Lower lobe of right lung (tissue), 2 donors: ENCODE measurements at regions not wholly inside any gene's neighbourhood (a gene's known extent, or its start where the extent isn't known, plus 50 kb on each side); places are given as distances from the start of the nearest gene placed in this dataset.

Experiments
- ATAC-seq, 2 donors: fragments of 200-7000 bp; cut with Tn5 transposase; one replicate each; pipeline ENCODE4 v1.9.1; 2020 to 2022; ENCODE audit warnings: mild to moderate bottlenecking in 2 of 2, moderate library complexity in 2 of 2
- DNase-seq: peaks from one replicate; pipeline ENCODE4 v3.0.0-alpha.2; 2020
- H3K27ac ChIP-seq: fragments of 200-600 bp; one replicate; pipeline ENCODE4 v1.8.0; 2022
- H3K27me3 ChIP-seq: fragments of 200-600 bp; one replicate; pipeline ENCODE4 v1.8.0; 2022; ENCODE audit warnings: low read depth
- H3K36me3 ChIP-seq: fragments of 200-600 bp; one replicate; pipeline ENCODE4 v1.8.0; 2022; ENCODE audit warnings: mild to moderate bottlenecking
- H3K4me1 ChIP-seq: fragments of 200-600 bp; one replicate; pipeline ENCODE4 v1.8.0; 2022
- H3K4me3 ChIP-seq: fragments of 200-600 bp; one replicate; pipeline ENCODE4 v1.8.0; 2022; ENCODE audit warnings: mild to moderate bottlenecking
- H3K9me3 ChIP-seq: fragments of 200-600 bp; one replicate; pipeline ENCODE4 v1.8.0; 2022
- intact Hi-C: fragments of 100-400 bp; cut with DNase I; formaldehyde crosslinking; loops from one replicate; pipeline ENCODE4 v1.11.0; 2022
- TF ChIP-seq, protein P1 (sequence below): fragments of 200-600 bp; IDR thresholded peaks from one replicate; pipeline ENCODE4 v1.8.0; 2022; ENCODE audit warnings: antibody characterized with exemption, mild to moderate bottlenecking
- donor health status: DM: no; HTN: yes; CAD: no; lungs with severe emphysema.

GRCh38 chr3:154976072-154976983 lies 103.8 kb upstream of the MME start:
- DNase-seq (no peak), ATAC-seq (no peak)
- H3K9me3 ChIP-seq: no peaks in the 10 kb centered on the region
- TF ChIP-seq, protein P1, sequence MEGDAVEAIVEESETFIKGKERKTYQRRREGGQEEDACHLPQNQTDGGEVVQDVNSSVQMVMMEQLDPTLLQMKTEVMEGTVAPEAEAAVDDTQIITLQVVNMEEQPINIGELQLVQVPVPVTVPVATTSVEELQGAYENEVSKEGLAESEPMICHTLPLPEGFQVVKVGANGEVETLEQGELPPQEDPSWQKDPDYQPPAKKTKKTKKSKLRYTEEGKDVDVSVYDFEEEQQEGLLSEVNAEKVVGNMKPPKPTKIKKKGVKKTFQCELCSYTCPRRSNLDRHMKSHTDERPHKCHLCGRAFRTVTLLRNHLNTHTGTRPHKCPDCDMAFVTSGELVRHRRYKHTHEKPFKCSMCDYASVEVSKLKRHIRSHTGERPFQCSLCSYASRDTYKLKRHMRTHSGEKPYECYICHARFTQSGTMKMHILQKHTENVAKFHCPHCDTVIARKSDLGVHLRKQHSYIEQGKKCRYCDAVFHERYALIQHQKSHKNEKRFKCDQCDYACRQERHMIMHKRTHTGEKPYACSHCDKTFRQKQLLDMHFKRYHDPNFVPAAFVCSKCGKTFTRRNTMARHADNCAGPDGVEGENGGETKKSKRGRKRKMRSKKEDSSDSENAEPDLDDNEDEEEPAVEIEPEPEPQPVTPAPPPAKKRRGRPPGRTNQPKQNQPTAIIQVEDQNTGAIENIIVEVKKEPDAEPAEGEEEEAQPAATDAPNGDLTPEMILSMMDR: no peak
- no peaks in the 10 kb centered on the region for H3K36me3 ChIP-seq
- no peak overlapping the region for H3K4me3 ChIP-seq
- intact Hi-C loops: no loop called here
- no peak overlapping the region for H3K27ac ChIP-seq
- H3K4me1 ChIP-seq: peaks cover 9% of the 10 kb centered on the region
- no peaks in the 10 kb centered on the region for H3K27me3 ChIP-seq

GRCh38 chr3:154973851-154974250 lies 106.3 kb upstream of the MME start:
- no peak overlapping the region for H3K27ac ChIP-seq
- DNase-seq: no peak
- ATAC-seq: no peak
- H3K9me3 ChIP-seq: no peaks in the 10 kb centered on the region
- no peak overlapping the region for H3K4me3 ChIP-seq
- H3K4me1 ChIP-seq: peaks cover 13% of the 10 kb centered on the region
- H3K36me3 ChIP-seq: no peaks in the 10 kb centered on the region
- TF ChIP-seq, protein P1: no peak
- intact Hi-C loops: no loop called here
- no peaks in the 10 kb centered on the region for H3K27me3 ChIP-seq

- TF ChIP-seq, protein P1: no peak
- Histone ChIP-seq H3K9me3 (no peaks in the 10 kb centered on the region), H3K4me3 (no peak overlapping the region), H3K27me3 (no peaks in the 10 kb centered on the region), H3K36me3 (no peaks in the 10 kb centered on the region), H3K4me1 (peaks cover 13% of the 10 kb centered on the region), H3K27ac (no peak overlapping the region)
- intact Hi-C loops: no loop called here
- DNase-seq: no peak
- ATAC-seq: no peak
Observed at GRCh38 chr3:154972951-154973350, 107.2 kb upstream of the MME start.

DNA sequence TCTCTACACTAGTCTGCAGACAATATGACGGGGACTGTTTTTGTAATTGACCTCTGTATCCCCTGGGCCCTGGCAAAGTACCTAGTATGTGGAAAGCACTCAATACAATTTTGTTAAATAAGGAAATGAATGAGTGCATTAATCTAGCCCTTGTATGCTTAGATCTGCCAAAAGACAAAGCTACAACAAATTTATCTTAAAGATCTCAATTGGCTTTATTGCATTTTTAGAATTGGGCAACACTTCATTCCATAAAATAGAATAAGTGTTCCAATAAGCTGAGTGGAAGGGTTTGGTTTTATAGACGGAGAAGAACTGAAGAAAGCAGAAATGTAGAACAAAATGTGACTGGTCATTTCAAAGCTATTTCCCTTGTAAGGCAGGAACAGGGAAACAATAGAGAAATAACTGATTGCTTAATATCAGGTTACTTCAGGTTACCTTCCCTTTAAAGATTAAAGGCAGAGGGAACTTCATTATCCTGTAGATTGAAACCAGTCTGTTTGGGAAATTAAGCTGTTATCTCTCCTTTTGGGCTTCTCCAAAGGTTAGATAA lies 108.3 kb upstream of the MME start:
- DNase-seq: no peak
- Histone ChIP-seq H3K4me1 (peaks cover 13% of the 10 kb centered on the region), H3K36me3 (no peaks in the 10 kb centered on the region), H3K27me3 (no peaks in the 10 kb centered on the region), H3K9me3 (no peaks in the 10 kb centered on the region), H3K27ac (peak overlapping the region; percentile 22), H3K4me3 (no peak overlapping the region)
- peak; percentile 66 to 70 for ATAC-seq
- intact Hi-C loops: no loop called here
- TF ChIP-seq, protein P1: no peak

- H3K27ac ChIP-seq: peak overlapping the region; percentile 22
- intact Hi-C loops: no loop called here
- no peak overlapping the region for H3K4me3 ChIP-seq
- DNase-seq (no peak), ATAC-seq (peak; percentile 64 to 68)
- peaks cover 13% of the 10 kb centered on the region for H3K4me1 ChIP-seq
- H3K36me3 ChIP-seq: no peaks in the 10 kb centered on the region
- TF ChIP-seq, protein P1: no peak
- no peaks in the 10 kb centered on the region for H3K27me3 ChIP-seq
- H3K9me3 ChIP-seq: no peaks in the 10 kb centered on the region
Observed at GRCh38 chr3:154971341-154971740, 108.8 kb upstream of the MME start.
